K562 (cell line): ENCODE measurements at regions not wholly inside any gene's neighbourhood (a gene's known extent, or its start where the extent isn't known, plus 50 kb on each side); places are given as distances from the start of the nearest gene placed in this dataset.

Experiments
- ATAC-seq: fragments of 200-7000 bp; cut with Tn5 transposase; 3 replicates; pipeline ENCODE4 v1.9.1; 2020; ENCODE audit warnings: moderate library complexity
- BruUV-seq: library from RNA; stranded (reverse); fragments of 400-500 nt; replicated peaks from 2 replicates; lab custom pipeline; 2021; lab: Mats Ljungman, UMichigan
- CTCF ChIA-PET: fragments of 300-600 bp; formaldehyde crosslinking; extraction: SDS; loops from one replicate; lab custom pipeline; 2021; ENCODE audit warnings: low intra/inter-chr PET ratio; lab: Yijun Ruan, JAX
- POLR2A ChIA-PET: fragments of 300-600, 350-650 bp; sonication (Branson Sonifier 250); formaldehyde crosslinking; extraction: SDS; loops from one replicate; lab custom pipeline; 2021; ENCODE audit warnings: antibody characterized with exemption, inconsistent platforms; lab: Yijun Ruan, JAX
- DNase-seq, 4 experiments: peaks; one replicate each; pipeline versions ENCODE4 v3.0.0 to v3.0.0-alpha.2; 2011 to 2018; ENCODE audit warnings: low spot score in 3 of 4, mixed read lengths in 3 of 4; ENCODE audit errors: extremely low read depth in 1 of 4
- FAIRE-seq: peaks from 2 replicates; lab custom pipeline; 2011; peaks lifted over from hg19 to GRCh38; lab: Jason Lieb, UNC
- H2AFZ ChIP-seq: 2 replicates; pipeline ENCODE4 v1.6.0; 2011; ENCODE audit warnings: low read depth, low read length, control low read depth, inconsistent platforms
- H3K27ac ChIP-seq: fragments of 200-600 bp; 3 replicates; pipeline ENCODE4 v1.8.0; 2011; ENCODE audit warnings: low read depth, mild to moderate bottlenecking, control low read depth, inconsistent platforms, low read length, moderate library complexity, mixed read lengths; ENCODE audit errors: extremely low read depth
- H3K27me3 ChIP-seq, 2 experiments: fragments of 300-600 bp in 1 of 2; 2 replicates in 1 of 2; 3 replicates in 1 of 2; pipeline versions ENCODE4 v1.6.0 to v1.8.0; 2011; ENCODE audit warnings: inconsistent platforms in 2 of 2, low read length in 2 of 2, mild to moderate bottlenecking in 1 of 2, mixed read lengths in 1 of 2, moderate library complexity in 1 of 2; ENCODE audit not compliant: control insufficient read depth in 2 of 2, insufficient read depth in 2 of 2
- H3K36me3 ChIP-seq: fragments of 300-600 bp; 3 replicates; pipeline ENCODE4 v1.8.0; 2011; ENCODE audit warnings: mild to moderate bottlenecking, low read length, inconsistent platforms; ENCODE audit not compliant: control insufficient read depth, insufficient read depth
- H3K4me1 ChIP-seq, 2 experiments: fragments of 200-600 bp in 1 of 2; replicated peaks in 1 of 2; 2 replicates in 1 of 2; 3 replicates in 1 of 2; pipeline versions ENCODE4 v1.5.1 to v1.8.0; 2011; ENCODE audit warnings: inconsistent platforms in 2 of 2, low read length in 2 of 2, mild to moderate bottlenecking in 1 of 2, mixed read lengths in 1 of 2, moderate library complexity in 1 of 2; ENCODE audit not compliant: control insufficient read depth in 2 of 2, insufficient read depth in 2 of 2
- H3K4me2 ChIP-seq: 2 replicates; pipeline ENCODE4 v1.6.1; 2011; ENCODE audit warnings: low read length, control low read depth, inconsistent platforms, mixed read lengths; ENCODE audit not compliant: insufficient read depth
- H3K4me3 ChIP-seq: fragments of 200-600 bp; sonication (generic), shearing (Covaris generic); 2 replicates; pipeline ENCODE4 v1.5.1; 2016; ENCODE audit warnings: control low read depth, inconsistent platforms
- H3K79me2 ChIP-seq: fragments of 200-600 bp; 3 replicates; pipeline ENCODE4 v1.8.0; 2011; ENCODE audit warnings: low read length, inconsistent platforms; ENCODE audit not compliant: control insufficient read depth, insufficient read depth
- H3K9ac ChIP-seq, 2 experiments: 2 replicates each; pipeline versions ENCODE4 v1.6.0 to v1.6.1; 2011; ENCODE audit warnings: low read depth in 2 of 2, low read length in 2 of 2, control low read depth in 1 of 2, inconsistent platforms in 1 of 2, mild to moderate bottlenecking in 1 of 2, mixed read lengths in 1 of 2; ENCODE audit not compliant: insufficient read depth in 1 of 2
- H3K9me1 ChIP-seq: one replicate; pipeline ENCODE4 v1.6.0; 2011; ENCODE audit warnings: inconsistent platforms, mild to moderate bottlenecking, low read length, moderate library complexity; ENCODE audit not compliant: control insufficient read depth, insufficient read depth
- H3K9me3 ChIP-seq: replicated peaks from 2 replicates; pipeline ENCODE4 v1.5.1; 2011; ENCODE audit warnings: low read depth, low read length, inconsistent platforms; ENCODE audit not compliant: control insufficient read depth, insufficient read depth
- H4K20me1 ChIP-seq: replicated peaks from 2 replicates; pipeline ENCODE4 v1.6.1; 2011; ENCODE audit warnings: low read length, inconsistent platforms, mixed read lengths; ENCODE audit not compliant: control insufficient read depth, insufficient read depth
- BCOR ChIP-seq: fragments of 450-650 bp; IDR thresholded peaks from 2 replicates; pipeline ENCODE4 v1.6.1; 2016
- CREM ChIP-seq: IDR thresholded peaks from 2 replicates; pipeline ENCODE4 v1.6.1; 2014; ENCODE audit warnings: antibody characterized with exemption, low read depth
- GATA2 ChIP-seq: sonication (generic); formaldehyde crosslinking; IDR thresholded peaks from 2 replicates; pipeline ENCODE4 v1.4.0; 2020; ENCODE audit warnings: mild to moderate bottlenecking, missing genetic modification reagents
- HOMEZ ChIP-seq: fragments of 250-450 bp; sonication (Bioruptor Pico); IDR thresholded peaks from 2 replicates; pipeline ENCODE4 v1.4.0; 2020; ENCODE audit warnings: mild to moderate bottlenecking, moderate library complexity
- KAT8 ChIP-seq: fragments of 450-650 bp; IDR thresholded peaks from 2 replicates; pipeline ENCODE4 v1.6.1; 2016; ENCODE audit warnings: low read depth, mild to moderate bottlenecking
- KDM2B ChIP-seq: fragments of 250-450 bp; sonication (Bioruptor Pico); IDR thresholded peaks from 2 replicates; pipeline ENCODE4 v1.8.0; 2021; ENCODE audit warnings: mild to moderate bottlenecking, moderate library complexity
- KLF10 ChIP-seq: fragments of 250-450 bp; sonication (Bioruptor Pico); IDR thresholded peaks from 2 replicates; pipeline ENCODE4 v1.6.1; 2021; ENCODE audit warnings: matching md5 sums
- L3MBTL2 ChIP-seq: fragments of 450-650 bp; IDR thresholded peaks from 2 replicates; pipeline ENCODE4 v1.6.1; 2016; ENCODE audit warnings: mild to moderate bottlenecking, moderate library complexity
- MAFF ChIP-seq: IDR thresholded peaks from 2 replicates; pipeline ENCODE4 v1.6.1; 2012; ENCODE audit warnings: low read length, improper control_type of control experiment
- MYNN ChIP-seq, 2 experiments: sonication (generic); formaldehyde crosslinking in 1 of 2; IDR thresholded peaks; 2 replicates each; pipeline versions ENCODE4 v1.5.0 to v1.6.1; 2016 to 2020; ENCODE audit warnings: antibody characterized with exemption in 1 of 2, missing genetic modification reagents in 1 of 2
- NCOA2 ChIP-seq, 2 experiments: fragments of 450-650 bp; IDR thresholded peaks; 2 replicates each; pipeline ENCODE4 v1.6.1; 2018; ENCODE audit warnings: mild to moderate bottlenecking in 2 of 2, moderate library complexity in 1 of 2; ENCODE audit not compliant: partially characterized antibody in 2 of 2
- RFX1 ChIP-seq: fragments of 450-650 bp; IDR thresholded peaks from 2 replicates; pipeline ENCODE4 v1.6.1; 2016; ENCODE audit warnings: mild to moderate bottlenecking, moderate library complexity
- USF1 ChIP-seq: sonication (generic); formaldehyde crosslinking; IDR thresholded peaks from 2 replicates; pipeline ENCODE4 v1.9.0; 2022; ENCODE audit warnings: mild to moderate bottlenecking, missing genetic modification reagents
- ZMIZ1 ChIP-seq, 2 experiments: fragments of 150-350 bp in 1 of 2; IDR thresholded peaks; 2 replicates each; pipeline ENCODE4 v1.6.1; 2012 to 2016; ENCODE audit warnings: low read depth in 2 of 2, low read length in 2 of 2, mild to moderate bottlenecking in 1 of 2, moderate library complexity in 1 of 2
- ZNF133 ChIP-seq: fragments of 250-450 bp; sonication (Bioruptor Pico); IDR thresholded peaks from 2 replicates; pipeline ENCODE4 v1.4.0; 2020; ENCODE audit warnings: mild to moderate bottlenecking
- ZNF217 ChIP-seq: sonication (generic); formaldehyde crosslinking; IDR thresholded peaks from 2 replicates; pipeline ENCODE4 v1.8.0; 2022; ENCODE audit warnings: mild to moderate bottlenecking, missing genetic modification reagents
- WGBS: fragments of 100-300 bp; shearing (Covaris generic); methylation state at CpG from one replicate; pipeline ENCODE4 v1.1.6; 2016; ENCODE audit warnings: low coverage, mixed read lengths; ENCODE audit not compliant: insufficient coverage; ENCODE audit errors: missing lambda C conversion rate; 5-methylcytosine and 5-hydroxymethylcytosine counted together
- in situ Hi-C: fragments of 300-500 bp; cut with MboI; formaldehyde crosslinking; loops from 4 replicates; pipeline ENCODE4 v1.15.0; 2018; ENCODE audit warnings: inconsistent platforms, mixed read lengths
- intact Hi-C: fragments of 100-400 bp; cut with micrococcal nuclease; formaldehyde crosslinking; loops from 2 replicates; pipeline ENCODE4 v1.14.2; 2022
- TF ChIP-seq, protein P1 (sequence below): sonication (generic); formaldehyde crosslinking; IDR thresholded peaks from 2 replicates; pipeline ENCODE4 v1.8.0; 2022; ENCODE audit warnings: mild to moderate bottlenecking, missing genetic modification reagents

- TF ChIP-seq ZNF217 (CRISPR knock-in tag) = no peak
These were observed 616.7 kb downstream of the GALR1 start (continued) for GRCh38 chr18:77866351-77866750.

DNA sequence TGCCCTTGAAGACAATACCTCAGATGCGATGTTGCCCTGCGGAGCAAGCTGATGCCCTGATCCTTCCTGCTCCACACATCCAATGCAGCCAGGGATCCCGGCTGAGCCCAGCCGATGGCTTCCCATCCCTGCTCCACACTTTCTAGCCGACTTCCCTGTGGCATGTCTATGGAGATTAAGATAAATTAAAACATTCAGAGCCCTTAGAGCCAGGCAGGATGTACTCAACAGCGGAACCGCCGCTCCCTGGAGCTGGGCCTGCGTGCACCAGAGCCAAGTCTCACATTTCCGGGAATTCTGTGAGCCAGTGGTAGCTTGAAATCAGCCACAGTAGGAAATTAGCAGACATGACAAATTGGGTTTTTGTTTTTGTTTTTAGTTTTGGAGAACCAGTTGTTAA, 620.6 kb downstream of the GALR1 start:
- no peak overlapping the region for H3K4me3 ChIP-seq
- H3K79me2 ChIP-seq = no peaks in the 10 kb centered on the region
- no peak overlapping the region for H2AFZ ChIP-seq
- H4K20me1 ChIP-seq = no peaks in the 10 kb centered on the region
- no peaks in the 10 kb centered on the region for H3K9me3 ChIP-seq
- intact Hi-C loops (no loop called here), in situ Hi-C loops (no loop called here)
- no peak overlapping the region for H3K4me2 ChIP-seq
- ATAC-seq (no peak), DNase-seq (no peak), FAIRE-seq (no peak)
- no TSS peak for BruUV-seq
- CTCF ChIA-PET = no interaction called here
- H3K4me1 ChIP-seq = no peaks in the 10 kb centered on the region
- H3K9ac ChIP-seq = no peak overlapping the region
- no peaks in the 10 kb centered on the region for H3K9me1 ChIP-seq
- POLR2A ChIA-PET = no interaction called here
- H3K27ac ChIP-seq = no peak overlapping the region
- WGBS = 0% methylated on average over 7 of the region's 10 CpGs
- H3K36me3 ChIP-seq = no peaks in the 10 kb centered on the region
- H3K27me3 ChIP-seq = peaks cover 2 to 58% of the 10 kb centered on the region in 2 experiments; a peak in 4 of 5 replicates
- no peak for TF ChIP-seq MYNN (IDR thresholded peaks at IDR 0.05)
- no peak for TF ChIP-seq MYNN (CRISPR knock-in tag; IDR thresholded peaks at IDR 0.05)
- no peak for TF ChIP-seq L3MBTL2
- no peak for TF ChIP-seq HOMEZ (CRISPR knock-in tag)
- TF ChIP-seq KDM2B (CRISPR knock-in tag) = no peak
- TF ChIP-seq RFX1 = no peak
- no peak for TF ChIP-seq USF1 (CRISPR knock-in tag)
- no peak for TF ChIP-seq ZMIZ1 (IDR thresholded peaks at IDR 0.05; ENCODE audit: low read depth in 2 of 2, low read length in 2 of 2)
- no peak for TF ChIP-seq GATA2 (CRISPR knock-in tag)
- TF ChIP-seq MAFF = no peak
- TF ChIP-seq, protein P1, sequence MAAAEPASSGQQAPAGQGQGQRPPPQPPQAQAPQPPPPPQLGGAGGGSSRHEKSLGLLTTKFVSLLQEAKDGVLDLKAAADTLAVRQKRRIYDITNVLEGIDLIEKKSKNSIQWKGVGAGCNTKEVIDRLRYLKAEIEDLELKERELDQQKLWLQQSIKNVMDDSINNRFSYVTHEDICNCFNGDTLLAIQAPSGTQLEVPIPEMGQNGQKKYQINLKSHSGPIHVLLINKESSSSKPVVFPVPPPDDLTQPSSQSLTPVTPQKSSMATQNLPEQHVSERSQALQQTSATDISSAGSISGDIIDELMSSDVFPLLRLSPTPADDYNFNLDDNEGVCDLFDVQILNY = no peak
- no peak for TF ChIP-seq ZNF133
- no peak for TF ChIP-seq KAT8
- TF ChIP-seq KLF10 (CRISPR knock-in tag) = no peak
- no peak for TF ChIP-seq CREM
- no peak for TF ChIP-seq NCOA2 (IDR thresholded peaks at IDR 0.05; ENCODE audit: partially characterized antibody in 2 of 2)
- TF ChIP-seq BCOR = no peak
